ENCODE measurements at regions not wholly inside any gene's neighbourhood (a gene's known extent, or its start where the extent isn't known, plus 50 kb on each side); places are given as distances from the start of the nearest gene placed in this dataset.
"Not testable (repeated sequence)": the region's sequence is repeated elsewhere in the genome, so short reads cannot be mapped to it uniquely, and the experiment has no call there.

- H3K27me3 ChIP-seq: no peaks in the 10 kb centered on the region
- H3K36me3 ChIP-seq: no peaks in the 10 kb centered on the region
- peaks cover 12 to 16% of the 10 kb centered on the region in 2 donors for H3K4me1 ChIP-seq
- no peaks in the 10 kb centered on the region for H3K9me3 ChIP-seq
- no peak overlapping the region for H3K27ac ChIP-seq
- no peak for TF ChIP-seq POLR2A (IDR thresholded peaks at IDR 0.05)
- no peak for TF ChIP-seq CTCF (IDR thresholded peaks at IDR 0.05 in 4 of 5, conservative IDR thresholded peaks at IDR 0.05 in 1 of 5)
- intact Hi-C loops (cut with DNase I; ENCODE audit: low total_unique reads): no loop called here
- no peak for DNase-seq
- in situ Hi-C loops (cut with MboI; ENCODE audit: low sequenced_read_pairs in 4 of 4): no loop called here
- no peak for ATAC-seq
- H3K4me3 ChIP-seq: no peak overlapping the region
Measured at GRCh38 chr18:46237891-46238290, 133.7 kb downstream of the HAUS1 start.

- peaks cover 8 to 10% of the 10 kb centered on the region in 2 donors for H3K4me1 ChIP-seq
- no peaks in the 10 kb centered on the region for H3K36me3 ChIP-seq
- intact Hi-C loops (cut with DNase I; ENCODE audit: low total_unique reads) (no loop called here), in situ Hi-C loops (cut with MboI; ENCODE audit: low sequenced_read_pairs in 4 of 4) (no loop called here)
- ATAC-seq (no peak), DNase-seq (no peak)
- H3K27ac ChIP-seq: no peak overlapping the region
- no peak for TF ChIP-seq POLR2A (IDR thresholded peaks at IDR 0.05)
- no peak for TF ChIP-seq CTCF (IDR thresholded peaks at IDR 0.05 in 4 of 5, conservative IDR thresholded peaks at IDR 0.05 in 1 of 5)
- no peaks in the 10 kb centered on the region for H3K27me3 ChIP-seq
- H3K4me3 ChIP-seq: no peak overlapping the region
- no peaks in the 10 kb centered on the region for H3K9me3 ChIP-seq
Measured at GRCh38 chr18:46239549-46239948, 135.4 kb downstream of the HAUS1 start.

DNA sequence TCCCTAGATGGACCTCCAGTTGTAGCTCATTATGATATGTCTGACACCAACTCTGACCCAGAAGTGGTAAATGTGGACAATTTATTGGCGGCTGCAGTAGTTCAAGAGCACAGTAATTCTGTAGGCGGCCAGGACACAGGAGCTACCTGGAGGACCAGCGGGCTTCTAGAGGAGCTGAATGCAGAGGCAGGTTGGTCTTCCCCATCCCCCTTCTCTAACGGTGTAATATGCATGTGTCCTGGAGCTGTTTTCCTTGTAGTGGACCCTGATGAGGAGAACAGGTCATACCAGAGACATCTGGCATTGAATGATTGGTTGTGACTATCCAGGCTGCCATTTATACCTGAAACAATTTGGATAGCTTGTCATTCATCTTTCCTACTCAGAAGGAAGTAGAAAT lies 135.8 kb downstream of the HAUS1 start:
- Histone ChIP-seq H3K4me1 (peaks cover 3 to 6% of the 10 kb centered on the region in 2 donors), H3K27me3 (no peaks in the 10 kb centered on the region), H3K9me3 (no peaks in the 10 kb centered on the region), H3K36me3 (no peaks in the 10 kb centered on the region), H3K4me3 (no peak overlapping the region), H3K27ac (no peak overlapping the region)
- intact Hi-C loops (cut with DNase I; ENCODE audit: low total_unique reads) (no loop called here), in situ Hi-C loops (cut with MboI; ENCODE audit: low sequenced_read_pairs in 4 of 4) (no loop called here)
- TF ChIP-seq CTCF (IDR thresholded peaks at IDR 0.05 in 4 of 5, conservative IDR thresholded peaks at IDR 0.05 in 1 of 5) (no peak), POLR2A (IDR thresholded peaks at IDR 0.05) (no peak)
- ATAC-seq (no peak), DNase-seq (no peak)

DNA sequence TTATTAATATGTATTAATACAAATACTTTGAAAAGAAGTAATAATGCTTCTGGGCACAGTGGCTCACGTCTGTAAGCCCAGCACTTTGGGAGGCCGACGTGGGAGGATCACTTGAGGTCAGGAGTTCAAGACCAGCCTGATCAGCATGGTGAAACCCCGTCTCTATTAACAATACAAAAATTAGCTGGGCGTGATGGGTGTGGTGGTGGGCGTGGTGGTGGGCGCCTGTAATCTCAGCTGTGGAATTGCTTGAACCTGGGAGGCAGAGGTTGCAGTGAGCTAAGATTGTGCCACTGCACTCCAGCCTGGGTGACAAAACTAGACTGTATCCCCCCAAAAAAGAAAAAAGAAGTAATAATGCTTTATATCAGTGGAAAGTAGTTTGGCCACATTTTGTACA lies 137.2 kb downstream of the HAUS1 start:
- H3K4me1 ChIP-seq; H3K27me3 ChIP-seq; intact Hi-C loops (cut with DNase I; ENCODE audit: low total_unique reads); H3K27ac ChIP-seq; DNase-seq; H3K4me3 ChIP-seq; H3K9me3 ChIP-seq; H3K36me3 ChIP-seq; ATAC-seq; in situ Hi-C loops (cut with MboI; ENCODE audit: low sequenced_read_pairs in 4 of 4): not testable (repeated sequence)

DNA sequence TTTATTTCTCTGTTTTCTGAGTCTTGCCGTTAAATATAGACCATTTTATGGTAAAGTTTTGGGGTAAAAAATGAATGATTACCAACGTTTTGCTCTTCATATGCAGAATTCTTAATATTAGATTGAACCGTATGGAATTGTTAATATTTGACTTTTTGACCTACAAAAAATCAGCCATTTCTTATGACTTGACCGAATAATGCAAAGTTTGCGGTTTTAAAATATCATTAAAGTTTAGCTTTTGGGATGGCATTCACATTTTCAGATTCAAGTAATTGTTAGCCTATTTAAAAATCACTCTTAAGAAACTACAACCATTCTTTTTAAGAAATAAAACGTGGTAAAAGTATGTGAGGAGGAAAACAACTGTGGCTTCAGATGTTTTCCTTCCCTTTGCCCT lies 138.0 kb downstream of the HAUS1 start:
- intact Hi-C loops (cut with DNase I; ENCODE audit: low total_unique reads): no loop called here
- no peak for DNase-seq
- H3K27me3 ChIP-seq: no peaks in the 10 kb centered on the region

More for the DNA sequence above, 138.0 kb downstream of the HAUS1 start:
- no peaks in the 10 kb centered on the region for H3K9me3 ChIP-seq
- ATAC-seq: no peak
- TF ChIP-seq CTCF (IDR thresholded peaks at IDR 0.05 in 4 of 5, conservative IDR thresholded peaks at IDR 0.05 in 1 of 5): no peak
- TF ChIP-seq POLR2A (IDR thresholded peaks at IDR 0.05): no peak
- H3K4me3 ChIP-seq: no peak overlapping the region
- H3K4me1 ChIP-seq: no peaks in the 10 kb centered on the region
- H3K27ac ChIP-seq: no peak overlapping the region
- in situ Hi-C loops (cut with MboI; ENCODE audit: low sequenced_read_pairs in 4 of 4): no loop called here
- H3K36me3 ChIP-seq: no peaks in the 10 kb centered on the region
